ENCODE measurements at regions not wholly inside any gene's neighbourhood (a gene's known extent, or its start where the extent isn't known, plus 50 kb on each side); places are given as distances from the start of the nearest gene placed in this dataset.

- no peaks in the 10 kb centered on the region for H3K36me3 ChIP-seq (ENCODE audit: control insufficient read depth in 2 of 2, insufficient read depth in 2 of 2, low read length in 2 of 2)
- H3K9me3 ChIP-seq (ENCODE audit: control insufficient read depth in 2 of 2, low read length in 2 of 2) = no peaks in the 10 kb centered on the region
- no peak overlapping the region for H3K9ac ChIP-seq (ENCODE audit: low read length in 2 of 2)
- H3K27ac ChIP-seq (ENCODE audit: low read length) = no peak overlapping the region
- H3K27me3 ChIP-seq (ENCODE audit: control insufficient read depth in 1 of 2, insufficient read depth in 2 of 2, low read length in 2 of 2) = no peaks in the 10 kb centered on the region
- no peaks in the 10 kb centered on the region for H3K4me1 ChIP-seq (ENCODE audit: control insufficient read depth, insufficient read depth, low read length)
- H3K4me3 ChIP-seq (ENCODE audit: low read length in 2 of 2) = no peak overlapping the region
Observed at GRCh38 chr11:37104380-37104779, 506.3 kb upstream of the RAG2 start.

GRCh38 chr11:37100008-37100407 lies 502.0 kb upstream of the RAG2 start:
- Histone ChIP-seq H3K9ac (ENCODE audit: low read length in 2 of 2) (no peak overlapping the region), H3K9me3 (ENCODE audit: control insufficient read depth in 2 of 2, low read length in 2 of 2) (no peaks in the 10 kb centered on the region), H3K27me3 (ENCODE audit: control insufficient read depth in 1 of 2, insufficient read depth in 2 of 2, low read length in 2 of 2) (no peaks in the 10 kb centered on the region), H3K27ac (ENCODE audit: low read length) (no peak overlapping the region), H3K4me1 (ENCODE audit: control insufficient read depth, insufficient read depth, low read length) (no peaks in the 10 kb centered on the region), H3K36me3 (ENCODE audit: control insufficient read depth in 2 of 2, insufficient read depth in 2 of 2, low read length in 2 of 2) (no peaks in the 10 kb centered on the region), H3K4me3 (ENCODE audit: low read length in 2 of 2) (no peak overlapping the region)

GRCh38 chr11:37092487-37092886 lies 494.5 kb upstream of the RAG2 start:
- Histone ChIP-seq H3K4me1 (ENCODE audit: control insufficient read depth, insufficient read depth, low read length) (peaks cover 3% of the 10 kb centered on the region), H3K9ac (ENCODE audit: low read length in 2 of 2) (no peak overlapping the region), H3K9me3 (ENCODE audit: control insufficient read depth in 2 of 2, low read length in 2 of 2) (no peaks in the 10 kb centered on the region), H3K36me3 (ENCODE audit: control insufficient read depth in 2 of 2, insufficient read depth in 2 of 2, low read length in 2 of 2) (no peaks in the 10 kb centered on the region), H3K4me3 (ENCODE audit: low read length in 2 of 2) (no peak overlapping the region), H3K27me3 (ENCODE audit: control insufficient read depth in 1 of 2, insufficient read depth in 2 of 2, low read length in 2 of 2) (no peaks in the 10 kb centered on the region), H3K27ac (ENCODE audit: low read length) (no peak overlapping the region)

GRCh38 chr11:37089439-37089838 lies 491.4 kb upstream of the RAG2 start:
- Histone ChIP-seq H3K9ac (ENCODE audit: low read length in 2 of 2) (no peak overlapping the region), H3K36me3 (ENCODE audit: control insufficient read depth in 2 of 2, insufficient read depth in 2 of 2, low read length in 2 of 2) (no peaks in the 10 kb centered on the region), H3K4me3 (ENCODE audit: low read length in 2 of 2) (no peak overlapping the region), H3K27ac (ENCODE audit: low read length) (no peak overlapping the region), H3K4me1 (ENCODE audit: control insufficient read depth, insufficient read depth, low read length) (peaks cover 3% of the 10 kb centered on the region), H3K9me3 (ENCODE audit: control insufficient read depth in 2 of 2, low read length in 2 of 2) (no peaks in the 10 kb centered on the region), H3K27me3 (ENCODE audit: control insufficient read depth in 1 of 2, insufficient read depth in 2 of 2, low read length in 2 of 2) (no peaks in the 10 kb centered on the region)

- Histone ChIP-seq H3K4me3 (ENCODE audit: low read length in 2 of 2) (no peak overlapping the region), H3K27me3 (ENCODE audit: control insufficient read depth in 1 of 2, insufficient read depth in 2 of 2, low read length in 2 of 2) (no peaks in the 10 kb centered on the region), H3K36me3 (ENCODE audit: control insufficient read depth in 2 of 2, insufficient read depth in 2 of 2, low read length in 2 of 2) (no peaks in the 10 kb centered on the region), H3K4me1 (ENCODE audit: control insufficient read depth, insufficient read depth, low read length) (peaks cover 3% of the 10 kb centered on the region), H3K9ac (ENCODE audit: low read length in 2 of 2) (no peak overlapping the region), H3K27ac (ENCODE audit: low read length) (no peak overlapping the region), H3K9me3 (ENCODE audit: control insufficient read depth in 2 of 2, low read length in 2 of 2) (no peaks in the 10 kb centered on the region)
Observed at GRCh38 chr11:37088573-37088910, 490.5 kb upstream of the RAG2 start.

- Histone ChIP-seq H3K9me3 (ENCODE audit: control insufficient read depth in 2 of 2, low read length in 2 of 2) (no peaks in the 10 kb centered on the region), H3K9ac (ENCODE audit: low read length in 2 of 2) (no peak overlapping the region), H3K4me3 (ENCODE audit: low read length in 2 of 2) (no peak overlapping the region), H3K36me3 (ENCODE audit: control insufficient read depth in 2 of 2, insufficient read depth in 2 of 2, low read length in 2 of 2) (no peaks in the 10 kb centered on the region), H3K27me3 (ENCODE audit: control insufficient read depth in 1 of 2, insufficient read depth in 2 of 2, low read length in 2 of 2) (no peaks in the 10 kb centered on the region), H3K4me1 (ENCODE audit: control insufficient read depth, insufficient read depth, low read length) (peaks cover 3% of the 10 kb centered on the region), H3K27ac (ENCODE audit: low read length) (no peak overlapping the region)
Observed at GRCh38 chr11:37087650-37088572, 489.9 kb upstream of the RAG2 start.

- no peaks in the 10 kb centered on the region for H3K27me3 ChIP-seq (ENCODE audit: control insufficient read depth in 1 of 2, insufficient read depth in 2 of 2, low read length in 2 of 2)
- no peaks in the 10 kb centered on the region for H3K36me3 ChIP-seq (ENCODE audit: control insufficient read depth in 2 of 2, insufficient read depth in 2 of 2, low read length in 2 of 2)
- no peak overlapping the region for H3K9ac ChIP-seq (ENCODE audit: low read length in 2 of 2)
- no peaks in the 10 kb centered on the region for H3K4me1 ChIP-seq (ENCODE audit: control insufficient read depth, insufficient read depth, low read length)
- H3K4me3 ChIP-seq (ENCODE audit: low read length in 2 of 2) = no peak overlapping the region
- H3K9me3 ChIP-seq (ENCODE audit: control insufficient read depth in 2 of 2, low read length in 2 of 2) = no peaks in the 10 kb centered on the region
- no peak overlapping the region for H3K27ac ChIP-seq (ENCODE audit: low read length)
Observed at GRCh38 chr11:37078521-37078920, 480.5 kb upstream of the RAG2 start.

- H3K4me3 ChIP-seq (ENCODE audit: low read length in 2 of 2) = no peak overlapping the region
- no peaks in the 10 kb centered on the region for H3K36me3 ChIP-seq (ENCODE audit: control insufficient read depth in 2 of 2, insufficient read depth in 2 of 2, low read length in 2 of 2)
Observed at GRCh38 chr11:37076866-37077265, 478.8 kb upstream of the RAG2 start.

GRCh38 chr11:37072538-37073055 lies 474.6 kb upstream of the RAG2 start:
- Histone ChIP-seq H3K36me3 (ENCODE audit: control insufficient read depth in 2 of 2, insufficient read depth in 2 of 2, low read length in 2 of 2) (no peaks in the 10 kb centered on the region), H3K4me3 (ENCODE audit: low read length in 2 of 2) (no peak overlapping the region), H3K27me3 (ENCODE audit: control insufficient read depth in 1 of 2, insufficient read depth in 2 of 2, low read length in 2 of 2) (no peaks in the 10 kb centered on the region)

More at GRCh38 chr11:37076866-37077265, 478.8 kb upstream of the RAG2 start:
- Histone ChIP-seq H3K27me3 (ENCODE audit: control insufficient read depth in 1 of 2, insufficient read depth in 2 of 2, low read length in 2 of 2) (no peaks in the 10 kb centered on the region), H3K27ac (ENCODE audit: low read length) (no peak overlapping the region), H3K9me3 (ENCODE audit: control insufficient read depth in 2 of 2, low read length in 2 of 2) (no peaks in the 10 kb centered on the region), H3K9ac (ENCODE audit: low read length in 2 of 2) (no peak overlapping the region), H3K4me1 (ENCODE audit: control insufficient read depth, insufficient read depth, low read length) (no peaks in the 10 kb centered on the region)

GRCh38 chr11:37050311-37050710 lies 452.3 kb upstream of the RAG2 start:
- no peaks in the 10 kb centered on the region for H3K9me3 ChIP-seq (ENCODE audit: control insufficient read depth in 2 of 2, low read length in 2 of 2)
- no peaks in the 10 kb centered on the region for H3K4me1 ChIP-seq (ENCODE audit: control insufficient read depth, insufficient read depth, low read length)
- H3K4me3 ChIP-seq (ENCODE audit: low read length in 2 of 2) = no peak overlapping the region
- H3K36me3 ChIP-seq (ENCODE audit: control insufficient read depth in 2 of 2, insufficient read depth in 2 of 2, low read length in 2 of 2) = no peaks in the 10 kb centered on the region
- no peak overlapping the region for H3K9ac ChIP-seq (ENCODE audit: low read length in 2 of 2)
- no peak overlapping the region for H3K27ac ChIP-seq (ENCODE audit: low read length)
- H3K27me3 ChIP-seq (ENCODE audit: control insufficient read depth in 1 of 2, insufficient read depth in 2 of 2, low read length in 2 of 2) = no peaks in the 10 kb centered on the region

More at GRCh38 chr11:37072538-37073055, 474.6 kb upstream of the RAG2 start:
- Histone ChIP-seq H3K4me1 (ENCODE audit: control insufficient read depth, insufficient read depth, low read length) (no peaks in the 10 kb centered on the region), H3K27ac (ENCODE audit: low read length) (no peak overlapping the region), H3K9me3 (ENCODE audit: control insufficient read depth in 2 of 2, low read length in 2 of 2) (no peaks in the 10 kb centered on the region), H3K9ac (ENCODE audit: low read length in 2 of 2) (no peak overlapping the region)

GRCh38 chr11:37040921-37041320 lies 442.9 kb upstream of the RAG2 start:
- no peak overlapping the region for H3K9ac ChIP-seq (ENCODE audit: low read length in 2 of 2)
- no peaks in the 10 kb centered on the region for H3K4me1 ChIP-seq (ENCODE audit: control insufficient read depth, insufficient read depth, low read length)
- H3K9me3 ChIP-seq (ENCODE audit: control insufficient read depth in 2 of 2, low read length in 2 of 2) = no peaks in the 10 kb centered on the region
- H3K27me3 ChIP-seq (ENCODE audit: control insufficient read depth in 1 of 2, insufficient read depth in 2 of 2, low read length in 2 of 2) = no peaks in the 10 kb centered on the region
- H3K36me3 ChIP-seq (ENCODE audit: control insufficient read depth in 2 of 2, insufficient read depth in 2 of 2, low read length in 2 of 2) = no peaks in the 10 kb centered on the region
- no peak overlapping the region for H3K27ac ChIP-seq (ENCODE audit: low read length)
- H3K4me3 ChIP-seq (ENCODE audit: low read length in 2 of 2) = no peak overlapping the region
